Effector memory CD8-positive, alpha-beta T cell (primary cell): ENCODE measurements at regions not wholly inside any gene's neighbourhood (a gene's known extent, or its start where the extent isn't known, plus 50 kb on each side); places are given as distances from the start of the nearest gene placed in this dataset.
"Not testable (repeated sequence)": the region's sequence is repeated elsewhere in the genome, so short reads cannot be mapped to it uniquely, and the experiment has no call there.

Experiments used
- ATAC-seq: fragments of 150-1000 bp; cut with Tn5 transposase; replicated peaks from 2 replicates; pipeline ENCODE4 v1.10.0; 2021; ENCODE audit warnings: mild to moderate bottlenecking, moderate library complexity
- DNase-seq, 3 experiments: peaks; one replicate each; pipeline ENCODE4 v3.0.0; 2021
- H3K27ac Mint-ChIP-seq, 2 donors: one replicate each; pipeline ENCODE4 v1.8.0; 2022; ENCODE audit warnings: mild to moderate bottlenecking in 2 of 2, mixed read lengths in 2 of 2, moderate library complexity in 2 of 2
- H3K27me3 Mint-ChIP-seq, 2 donors: one replicate each; pipeline ENCODE4 v1.8.0; 2022; ENCODE audit warnings: mixed read lengths in 2 of 2
- H3K36me3 Mint-ChIP-seq: one replicate; pipeline ENCODE4 v1.8.0; 2022; ENCODE audit warnings: mild to moderate bottlenecking, moderate library complexity, mixed read lengths; ENCODE audit not compliant: insufficient read depth
- H3K4me1 Mint-ChIP-seq, 2 donors: one replicate each; pipeline ENCODE4 v1.8.0; 2022; ENCODE audit warnings: low read depth in 2 of 2, mixed read lengths in 2 of 2
- H3K4me3 Mint-ChIP-seq, 2 donors: one replicate each; pipeline ENCODE4 v1.8.0; 2022; ENCODE audit warnings: mild to moderate bottlenecking in 2 of 2, mixed read lengths in 2 of 2, moderate library complexity in 2 of 2
- H3K9me3 Mint-ChIP-seq, 2 donors: one replicate each; pipeline ENCODE4 v1.8.0; 2022; ENCODE audit warnings: mixed read lengths in 2 of 2

DNA sequence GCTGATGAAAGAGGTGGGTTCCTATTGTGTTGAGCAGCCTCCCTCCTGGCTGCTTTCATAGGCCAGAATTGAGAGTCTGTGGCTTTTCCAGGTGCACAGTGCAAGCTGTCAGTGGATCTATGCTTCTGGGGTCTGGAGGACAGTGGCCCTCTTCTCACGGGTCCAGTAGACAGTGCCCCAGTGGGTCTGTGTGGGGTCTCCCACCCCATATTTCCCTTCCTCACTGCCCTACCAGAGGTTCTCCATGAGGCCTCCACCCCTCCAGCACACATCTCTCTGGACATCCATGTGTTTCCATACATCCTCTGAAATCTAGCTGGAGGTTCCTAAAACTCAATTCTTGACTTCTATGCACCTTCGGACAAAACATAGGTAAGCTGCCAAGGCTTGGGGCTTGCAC lies 201.2 kb downstream of the FAM43A start:
- no peaks in the 10 kb centered on the region for H3K36me3 Mint-ChIP-seq
- H3K9me3 Mint-ChIP-seq = no peaks in the 10 kb centered on the region
- ATAC-seq = no peak
- H3K4me3 Mint-ChIP-seq = no peak overlapping the region
- no peaks in the 10 kb centered on the region for H3K4me1 Mint-ChIP-seq
- no peak overlapping the region for H3K27ac Mint-ChIP-seq
- H3K27me3 Mint-ChIP-seq = peaks cover 0 to 18% of the 10 kb centered on the region in 2 donors
- no peak for DNase-seq

DNA sequence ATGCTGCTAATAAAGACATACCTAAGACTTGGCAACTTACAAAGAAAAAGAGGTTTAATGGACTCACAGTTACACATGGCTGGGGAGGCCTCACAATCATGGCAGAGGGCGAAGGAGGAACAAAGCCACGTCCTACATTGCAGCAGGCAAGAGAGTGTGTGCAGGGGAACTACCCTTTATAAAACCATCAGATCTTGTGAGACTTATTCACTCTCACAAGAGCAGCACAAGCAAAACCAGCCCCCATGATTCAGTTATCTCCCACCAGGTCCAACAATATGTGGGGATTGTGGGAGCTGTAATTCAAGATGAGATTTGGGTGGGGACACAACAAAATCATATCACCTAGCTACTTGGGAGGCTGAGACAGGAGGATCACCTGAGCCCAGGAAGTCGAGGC lies 202.4 kb downstream of the FAM43A start:
- not testable (repeated sequence) for H3K9me3 Mint-ChIP-seq, H3K36me3 Mint-ChIP-seq, H3K27ac Mint-ChIP-seq, DNase-seq, H3K27me3 Mint-ChIP-seq, ATAC-seq, H3K4me1 Mint-ChIP-seq, H3K4me3 Mint-ChIP-seq

DNA sequence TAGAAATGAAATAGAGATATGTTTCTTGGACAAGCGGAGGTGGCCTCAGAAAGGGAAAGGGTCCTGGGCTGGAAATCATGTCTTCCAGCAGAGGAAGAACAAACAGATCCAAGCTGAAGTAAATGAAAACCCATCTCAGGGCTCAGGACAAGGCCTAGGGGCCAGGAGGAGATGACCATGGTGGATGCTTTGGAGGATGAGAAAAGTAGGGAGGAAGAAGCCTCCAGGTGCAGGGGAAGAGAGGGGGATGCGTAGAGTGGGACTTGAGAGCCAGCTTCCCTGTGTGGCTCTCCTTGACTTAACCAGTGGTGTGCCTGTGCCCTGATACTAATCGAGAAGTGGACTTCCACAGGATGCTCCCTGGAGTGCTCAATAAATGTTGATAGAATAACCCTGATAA lies 203.2 kb downstream of the FAM43A start:
- Mint-ChIP-seq H3K27me3 (no peaks in the 10 kb centered on the region), H3K4me3 (no peak overlapping the region), H3K36me3 (no peaks in the 10 kb centered on the region), H3K27ac (no peak overlapping the region), H3K9me3 (peaks cover 0 to 3% of the 10 kb centered on the region in 2 donors), H3K4me1 (no peaks in the 10 kb centered on the region)
- DNase-seq (no peak), ATAC-seq (no peak)

DNA sequence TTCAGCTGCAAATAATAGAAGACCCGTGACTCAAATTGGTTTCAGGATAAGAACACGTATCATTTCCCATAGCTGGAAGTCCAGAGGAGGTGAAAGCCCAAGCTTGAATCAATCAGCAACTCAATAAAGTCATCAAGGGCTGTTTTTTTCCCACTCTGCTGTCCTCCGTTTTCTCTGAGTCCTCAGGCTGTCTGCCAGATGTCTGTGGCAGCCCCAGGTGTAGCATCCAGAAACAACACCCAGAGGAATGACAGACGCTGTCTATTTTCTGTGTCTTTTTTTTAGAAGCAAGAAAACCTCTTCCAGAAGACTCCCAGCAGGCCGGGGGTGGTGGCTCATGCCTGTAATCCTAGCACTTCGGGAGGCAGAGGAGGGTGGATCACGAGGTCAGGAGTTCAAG lies 204.4 kb downstream of the FAM43A start:
- DNase-seq = no peak
- no peaks in the 10 kb centered on the region for H3K27me3 Mint-ChIP-seq
- ATAC-seq = no peak
- H3K27ac Mint-ChIP-seq = no peak overlapping the region
- H3K4me1 Mint-ChIP-seq = no peaks in the 10 kb centered on the region
- no peak overlapping the region for H3K4me3 Mint-ChIP-seq
- H3K9me3 Mint-ChIP-seq = peaks cover 0 to 3% of the 10 kb centered on the region in 2 donors
- no peaks in the 10 kb centered on the region for H3K36me3 Mint-ChIP-seq

DNA sequence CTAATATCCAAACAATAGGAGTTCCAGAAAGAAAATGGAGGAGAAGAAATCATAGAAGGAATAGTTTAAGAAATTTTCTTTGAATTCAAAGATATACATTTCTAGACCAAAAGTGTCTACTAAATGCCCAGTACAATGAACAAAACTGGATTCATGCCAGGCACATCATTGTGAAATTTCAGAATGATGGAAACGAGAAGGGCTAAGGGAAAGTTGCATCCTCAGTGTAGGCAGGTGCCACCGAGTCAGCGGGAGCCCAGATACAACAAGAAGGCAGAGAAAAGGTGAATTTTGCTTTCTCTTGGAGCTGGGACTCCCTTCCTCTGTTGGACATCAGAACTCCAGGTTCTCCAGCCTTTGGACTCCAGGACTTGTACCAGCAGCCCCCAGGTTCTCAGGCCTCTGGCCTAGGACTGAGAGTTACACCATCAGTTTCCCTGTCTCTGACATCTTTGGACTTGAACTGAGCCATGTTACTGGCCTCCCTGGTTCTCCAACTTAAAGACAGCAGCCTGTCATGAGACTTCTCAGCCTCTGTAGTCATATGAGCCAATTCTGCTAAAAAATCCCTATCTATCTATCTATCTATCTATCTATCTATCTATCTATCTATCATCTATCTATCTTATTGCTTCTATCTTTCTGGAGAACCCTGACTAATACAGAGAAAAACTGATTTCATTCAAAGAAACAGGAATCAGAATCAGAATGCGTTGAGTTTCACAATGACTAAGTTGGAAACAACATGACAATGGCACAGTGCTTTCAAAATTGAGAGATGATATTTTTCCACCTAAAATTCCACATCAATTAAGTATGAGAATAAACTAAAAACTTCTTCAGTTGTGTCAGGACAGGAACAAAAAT lies 207.7 kb downstream of the FAM43A start:
- Mint-ChIP-seq H3K27ac (no peak overlapping the region), H3K27me3 (peaks cover 12 to 19% of the 10 kb centered on the region in 2 donors), H3K4me3 (no peak overlapping the region), H3K4me1 (no peaks in the 10 kb centered on the region), H3K9me3 (peaks cover 0 to 5% of the 10 kb centered on the region in 2 donors), H3K36me3 (no peaks in the 10 kb centered on the region)
- DNase-seq = no peak
- no peak for ATAC-seq

DNA sequence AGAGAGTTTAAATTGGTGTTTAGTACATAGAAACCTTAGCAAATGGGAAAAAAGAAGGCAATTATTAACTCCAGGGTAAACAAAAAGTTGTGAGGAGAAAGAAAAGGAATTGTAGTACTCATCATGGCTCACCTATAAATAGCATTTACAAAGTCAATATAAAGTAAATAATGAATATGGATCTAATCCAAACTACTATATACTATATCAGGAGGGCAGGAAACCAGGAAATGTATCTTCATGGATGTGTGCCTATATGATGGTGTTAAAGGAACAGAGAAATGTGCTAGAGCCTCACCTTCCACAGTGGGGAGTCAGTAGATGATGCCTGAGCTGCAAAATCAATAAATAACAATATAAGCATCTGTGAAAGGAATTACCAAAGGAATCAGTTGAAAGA lies 208.9 kb downstream of the FAM43A start:
- Mint-ChIP-seq H3K4me1 (no peaks in the 10 kb centered on the region), H3K4me3 (no peak overlapping the region), H3K36me3 (no peaks in the 10 kb centered on the region), H3K27ac (no peak overlapping the region), H3K9me3 (peaks cover 0 to 5% of the 10 kb centered on the region in 2 donors), H3K27me3 (peaks cover 23 to 31% of the 10 kb centered on the region in 2 donors)
- ATAC-seq (no peak), DNase-seq (no peak)

DNA sequence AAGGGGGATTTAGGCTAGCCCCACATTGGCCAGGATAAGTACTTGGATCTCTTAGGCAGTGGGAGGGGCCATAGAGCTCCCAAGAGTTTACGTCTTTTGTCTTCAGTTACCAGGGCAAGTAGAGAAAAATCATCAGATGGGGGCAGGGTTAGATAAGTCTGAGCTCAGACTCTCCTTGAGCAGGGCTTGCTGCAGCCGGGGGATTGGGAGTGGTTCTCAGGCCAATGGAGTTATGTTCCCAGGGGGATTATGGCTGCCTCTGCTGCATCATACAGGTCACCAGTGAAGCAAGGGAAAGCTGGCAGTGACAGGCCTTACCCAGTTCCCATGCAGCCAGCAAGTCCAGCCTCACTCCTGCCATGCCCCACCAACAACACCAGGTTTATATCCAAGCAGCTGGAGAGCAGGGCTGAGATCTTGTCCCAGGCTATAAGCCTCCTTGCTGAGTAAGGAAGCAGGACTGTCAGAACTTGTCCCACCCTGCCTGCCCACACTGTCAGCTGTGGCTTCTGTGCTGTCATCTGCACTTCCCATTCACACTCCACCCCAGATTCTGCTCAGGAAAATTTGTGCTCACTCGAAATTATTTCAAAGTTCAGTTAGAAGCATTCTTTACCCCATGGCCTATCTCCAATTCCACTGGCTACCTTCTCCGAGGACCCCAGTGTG lies 215.3 kb downstream of the FAM43A start:
- ATAC-seq (no peak), DNase-seq (no peak)
- peaks cover 3% of the 10 kb centered on the region for H3K36me3 Mint-ChIP-seq
- no peak overlapping the region for H3K27ac Mint-ChIP-seq
- peaks cover 3 to 4% of the 10 kb centered on the region in 2 donors for H3K4me1 Mint-ChIP-seq
- H3K9me3 Mint-ChIP-seq = peaks cover 9% of the 10 kb centered on the region in 2 donors
- no peak overlapping the region for H3K4me3 Mint-ChIP-seq
- H3K27me3 Mint-ChIP-seq = peaks cover 61 to 69% of the 10 kb centered on the region in 2 donors

DNA sequence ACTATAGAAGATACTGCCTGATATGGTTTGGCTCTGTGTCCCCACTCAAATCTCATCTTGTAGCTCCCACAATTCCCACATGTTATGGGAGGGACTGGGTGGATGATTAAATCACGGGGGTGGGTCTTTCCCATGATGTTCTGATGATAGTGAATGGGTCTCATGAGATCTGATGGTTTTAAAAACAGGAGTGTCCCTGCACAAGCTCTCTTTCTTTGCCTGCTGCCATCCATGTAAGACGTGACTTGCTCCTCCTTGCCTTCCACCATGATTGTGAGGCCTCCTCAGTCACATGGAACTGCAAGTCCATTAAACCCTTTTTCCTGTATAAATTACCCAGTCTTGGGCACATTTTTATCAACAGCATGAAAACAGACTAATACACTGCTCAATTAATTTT lies 217.8 kb downstream of the FAM43A start:
- H3K27ac Mint-ChIP-seq, H3K4me3 Mint-ChIP-seq, H3K36me3 Mint-ChIP-seq: not testable (repeated sequence)

DNA sequence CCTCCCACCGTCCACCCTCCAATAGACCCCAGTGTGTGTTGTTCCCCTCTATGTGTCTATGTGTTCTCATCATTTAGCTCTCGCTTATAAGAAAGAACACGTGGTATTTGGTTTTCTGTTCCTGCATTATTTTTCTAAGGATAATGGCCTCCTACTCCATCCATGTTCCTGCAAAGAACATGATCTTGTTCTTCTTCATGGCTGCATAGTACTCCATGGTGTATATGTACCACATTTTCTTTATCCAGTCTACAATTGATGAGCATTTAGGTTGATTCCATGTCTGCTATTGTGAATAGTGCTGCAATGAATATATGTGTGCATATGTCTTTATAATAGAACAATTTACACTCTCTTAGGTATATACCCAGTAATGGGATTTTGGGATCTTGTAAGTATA lies 219.3 kb downstream of the FAM43A start:
- ATAC-seq, H3K4me3 Mint-ChIP-seq, H3K27ac Mint-ChIP-seq, H3K9me3 Mint-ChIP-seq, H3K4me1 Mint-ChIP-seq, H3K36me3 Mint-ChIP-seq, DNase-seq: not testable (repeated sequence)
- H3K27me3 Mint-ChIP-seq = peaks cover 33 to 43% of the 10 kb centered on the region in 2 donors

More for the DNA sequence above, 217.8 kb downstream of the FAM43A start:
- H3K9me3 Mint-ChIP-seq, H3K4me1 Mint-ChIP-seq, ATAC-seq, DNase-seq: not testable (repeated sequence)
- peaks cover 48 to 58% of the 10 kb centered on the region in 2 donors for H3K27me3 Mint-ChIP-seq

DNA sequence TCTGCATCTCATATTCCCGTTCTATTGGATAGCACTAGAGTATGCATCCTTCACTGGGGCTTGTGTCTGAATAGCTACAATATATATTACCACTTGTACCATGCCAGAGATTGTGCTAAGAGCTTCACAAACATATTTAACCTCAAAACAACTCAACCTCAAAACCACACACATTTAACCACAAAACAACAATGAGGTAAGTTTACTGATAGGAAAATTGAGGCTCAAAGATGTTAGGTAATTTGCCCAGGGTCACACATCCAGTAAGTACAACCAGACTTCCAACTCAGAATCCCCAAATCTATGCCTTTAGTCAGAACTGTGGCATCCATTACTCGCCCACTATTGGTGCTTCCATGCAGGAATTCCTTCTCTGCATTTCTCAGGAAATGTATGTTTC lies 220.0 kb downstream of the FAM43A start:
- peaks cover 26 to 40% of the 10 kb centered on the region in 2 donors for H3K27me3 Mint-ChIP-seq
- DNase-seq (no peak), ATAC-seq (no peak)
- peaks cover 1 to 2% of the 10 kb centered on the region in 2 donors for H3K9me3 Mint-ChIP-seq
- no peak overlapping the region for H3K27ac Mint-ChIP-seq
- H3K4me3 Mint-ChIP-seq = no peak overlapping the region
- H3K36me3 Mint-ChIP-seq = peaks cover 6% of the 10 kb centered on the region
- peaks cover 3 to 4% of the 10 kb centered on the region in 2 donors for H3K4me1 Mint-ChIP-seq

DNA sequence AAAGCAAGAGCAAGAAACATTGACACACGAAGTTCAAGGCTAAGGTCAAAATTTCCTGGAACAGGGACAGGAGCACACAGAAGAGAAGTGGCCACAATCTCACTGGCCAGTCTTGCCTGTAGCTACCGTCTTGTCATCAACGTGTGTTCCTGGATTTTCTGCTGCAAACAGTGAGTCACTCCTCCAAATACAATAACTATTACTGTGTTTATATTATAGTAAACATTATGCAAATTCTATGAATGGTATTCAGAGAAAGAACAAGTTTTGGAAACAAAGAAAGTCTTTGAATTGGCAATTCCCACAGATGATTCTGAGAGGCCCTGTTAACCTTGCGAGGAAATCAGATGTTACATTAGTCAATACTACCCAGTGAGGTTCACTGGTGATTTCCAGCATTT lies 220.5 kb downstream of the FAM43A start:
- ATAC-seq (no peak), DNase-seq (no peak)
- Mint-ChIP-seq H3K27me3 (peaks cover 24 to 40% of the 10 kb centered on the region in 2 donors), H3K36me3 (peaks cover 3% of the 10 kb centered on the region), H3K4me1 (peaks cover 3 to 4% of the 10 kb centered on the region in 2 donors), H3K27ac (no peak overlapping the region), H3K4me3 (no peak overlapping the region), H3K9me3 (peaks cover 0 to 2% of the 10 kb centered on the region in 2 donors)

DNA sequence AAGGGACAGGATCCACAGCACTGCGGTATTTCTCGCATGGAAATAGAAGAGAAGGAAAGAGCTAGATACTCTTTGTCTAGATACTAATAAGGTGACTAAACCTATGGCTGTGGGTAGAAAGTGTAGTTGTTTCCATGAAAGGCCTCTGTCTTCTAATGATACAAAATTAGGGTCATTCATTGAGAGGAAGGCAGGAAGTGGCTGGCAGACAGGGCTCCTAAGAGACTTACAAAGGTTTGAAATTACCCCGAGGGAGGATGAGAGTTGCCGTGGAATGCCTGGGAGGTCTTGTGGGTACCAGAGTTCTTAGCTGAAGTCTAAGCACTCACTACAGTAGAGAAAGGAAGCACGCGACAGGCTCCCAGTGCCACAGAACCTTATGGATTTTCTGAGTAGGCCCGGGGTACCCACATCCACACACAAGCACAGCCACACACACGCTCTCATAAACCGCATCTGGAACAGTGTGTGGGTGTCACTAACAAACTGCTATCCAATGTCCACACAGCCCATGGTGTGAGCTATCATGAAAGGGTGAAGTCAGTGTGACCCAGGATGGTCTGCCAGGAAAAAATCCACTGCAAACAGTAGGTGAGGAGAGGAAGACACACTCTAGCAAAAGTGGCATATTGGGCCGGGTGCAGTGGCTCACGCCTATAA lies 221.4 kb downstream of the FAM43A start:
- H3K27me3 Mint-ChIP-seq = peaks cover 24 to 40% of the 10 kb centered on the region in 2 donors
- H3K9me3 Mint-ChIP-seq = peaks cover 0 to 2% of the 10 kb centered on the region in 2 donors
- no peak overlapping the region for H3K4me3 Mint-ChIP-seq
- ATAC-seq (no peak), DNase-seq (no peak)
- H3K36me3 Mint-ChIP-seq = peaks cover 3% of the 10 kb centered on the region
- H3K27ac Mint-ChIP-seq = no peak overlapping the region
- peaks cover 3 to 4% of the 10 kb centered on the region in 2 donors for H3K4me1 Mint-ChIP-seq

DNA sequence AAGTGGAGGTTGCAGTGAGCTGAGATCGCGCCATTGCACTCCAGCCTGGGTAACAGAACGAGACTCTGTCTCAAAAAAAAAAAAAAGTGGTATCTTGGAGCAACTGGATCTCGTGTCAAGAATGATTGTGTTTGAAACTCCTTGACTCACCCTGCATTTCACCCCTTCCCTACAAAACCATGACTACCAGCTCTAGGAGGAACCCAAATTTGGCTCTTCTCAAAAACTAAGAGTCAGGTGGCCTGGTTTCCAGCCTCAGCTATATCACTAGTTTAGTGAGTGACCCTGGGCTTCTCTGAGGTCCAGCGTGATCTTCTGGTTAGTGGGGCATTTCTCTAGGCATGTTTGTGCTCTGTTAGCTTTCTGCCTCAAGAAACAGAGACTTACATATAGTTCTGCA lies 222.1 kb downstream of the FAM43A start:
- peaks cover 0 to 2% of the 10 kb centered on the region in 2 donors for H3K9me3 Mint-ChIP-seq
- no peak for ATAC-seq
- no peak overlapping the region for H3K4me3 Mint-ChIP-seq
- peaks cover 24 to 41% of the 10 kb centered on the region in 2 donors for H3K27me3 Mint-ChIP-seq
- H3K27ac Mint-ChIP-seq = no peak overlapping the region
- no peak for DNase-seq
- peaks cover 3 to 4% of the 10 kb centered on the region in 2 donors for H3K4me1 Mint-ChIP-seq
- H3K36me3 Mint-ChIP-seq = peaks cover 3% of the 10 kb centered on the region
